ENCODE measurements at regions not wholly inside any gene's neighbourhood (a gene's known extent, or its start where the extent isn't known, plus 50 kb on each side); places are given as distances from the start of the nearest gene placed in this dataset.

DNA sequence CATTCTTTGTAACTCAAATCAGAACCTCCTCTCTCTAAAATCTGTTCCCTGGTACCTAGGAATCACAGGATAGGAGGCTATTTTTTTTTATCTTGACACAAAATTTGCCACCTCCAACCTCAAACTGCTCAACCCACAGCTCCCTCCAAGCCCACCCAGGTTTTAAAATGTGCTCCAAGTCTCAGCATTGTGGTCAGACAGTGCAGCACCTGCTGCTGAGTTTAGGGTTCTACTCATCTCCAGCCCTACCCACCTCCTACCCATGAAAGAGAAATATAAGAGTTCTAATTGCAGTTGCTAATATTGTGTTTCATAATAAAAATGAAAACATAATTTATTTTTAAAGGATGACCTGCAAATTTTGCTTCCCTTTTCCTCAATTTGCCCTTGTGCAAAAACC lies 496.5 kb downstream of the MAFB start:
- TF ChIP-seq, protein P1, sequence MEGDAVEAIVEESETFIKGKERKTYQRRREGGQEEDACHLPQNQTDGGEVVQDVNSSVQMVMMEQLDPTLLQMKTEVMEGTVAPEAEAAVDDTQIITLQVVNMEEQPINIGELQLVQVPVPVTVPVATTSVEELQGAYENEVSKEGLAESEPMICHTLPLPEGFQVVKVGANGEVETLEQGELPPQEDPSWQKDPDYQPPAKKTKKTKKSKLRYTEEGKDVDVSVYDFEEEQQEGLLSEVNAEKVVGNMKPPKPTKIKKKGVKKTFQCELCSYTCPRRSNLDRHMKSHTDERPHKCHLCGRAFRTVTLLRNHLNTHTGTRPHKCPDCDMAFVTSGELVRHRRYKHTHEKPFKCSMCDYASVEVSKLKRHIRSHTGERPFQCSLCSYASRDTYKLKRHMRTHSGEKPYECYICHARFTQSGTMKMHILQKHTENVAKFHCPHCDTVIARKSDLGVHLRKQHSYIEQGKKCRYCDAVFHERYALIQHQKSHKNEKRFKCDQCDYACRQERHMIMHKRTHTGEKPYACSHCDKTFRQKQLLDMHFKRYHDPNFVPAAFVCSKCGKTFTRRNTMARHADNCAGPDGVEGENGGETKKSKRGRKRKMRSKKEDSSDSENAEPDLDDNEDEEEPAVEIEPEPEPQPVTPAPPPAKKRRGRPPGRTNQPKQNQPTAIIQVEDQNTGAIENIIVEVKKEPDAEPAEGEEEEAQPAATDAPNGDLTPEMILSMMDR (conservative IDR thresholded peaks at IDR 0.05): no peak
- no peak for TF ChIP-seq EZH2 (IDR thresholded peaks at IDR 0.05; ENCODE audit: low read depth)
